AG04449 (cell line): ENCODE measurements at regions not wholly inside any gene's neighbourhood (a gene's known extent, or its start where the extent isn't known, plus 50 kb on each side); places are given as distances from the start of the nearest gene placed in this dataset.

Experiments used
- CTCF ChIA-PET: fragments of 350-600 bp; formaldehyde crosslinking; extraction: SDS; loops from one replicate; lab custom pipeline; 2021; ENCODE audit warnings: antibody characterized with exemption; lab: Yijun Ruan, JAX
- POLR2A ChIA-PET: fragments of 400-600, 350-600 bp; formaldehyde crosslinking; extraction: SDS; loops from one replicate; lab custom pipeline; 2020; ENCODE audit warnings: antibody characterized with exemption, inconsistent platforms; lab: Yijun Ruan, JAX
- DNase-seq: peaks from one replicate; pipeline ENCODE4 v3.0.0-alpha.2; 2010; ENCODE audit warnings: low read depth, low spot score
- H3K4me3 ChIP-seq: 2 replicates; pipeline ENCODE4 v1.5.1; 2011; ENCODE audit warnings: low read depth, mild to moderate bottlenecking, control low read depth, low read length
- TF ChIP-seq, protein P1 (sequence below): IDR thresholded peaks from one replicate; pipeline ENCODE4 v1.5.1; 2011; ENCODE audit warnings: mild to moderate bottlenecking, moderate library complexity, low read length, control low read depth, inconsistent platforms; ENCODE audit not compliant: insufficient read depth; ENCODE audit errors: missing control alignments

DNA sequence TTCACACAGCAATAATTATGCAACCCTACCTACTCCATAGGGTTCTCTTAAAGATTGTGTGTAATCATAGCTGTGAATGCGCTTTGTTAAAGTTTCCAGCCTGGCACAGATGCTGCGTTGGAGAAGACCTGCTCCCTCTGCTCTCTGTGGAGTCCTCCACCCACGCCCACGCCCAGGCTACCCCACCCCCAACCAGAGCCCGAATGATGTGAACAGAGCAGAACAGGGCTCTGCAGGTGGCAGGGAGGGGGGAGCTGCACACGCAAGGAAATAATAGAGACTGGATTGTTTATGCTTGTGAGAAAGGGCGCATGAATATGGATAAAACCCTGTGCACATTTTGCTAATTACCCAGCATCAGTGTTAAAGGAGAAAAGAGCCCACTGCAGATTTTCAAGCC lies 447.5 kb downstream of the BCL11A start:
- H3K4me3 ChIP-seq, result no peak overlapping the region
- ChIA-PET CTCF (no interaction called here), POLR2A (no interaction called here)
- TF ChIP-seq, protein P1, sequence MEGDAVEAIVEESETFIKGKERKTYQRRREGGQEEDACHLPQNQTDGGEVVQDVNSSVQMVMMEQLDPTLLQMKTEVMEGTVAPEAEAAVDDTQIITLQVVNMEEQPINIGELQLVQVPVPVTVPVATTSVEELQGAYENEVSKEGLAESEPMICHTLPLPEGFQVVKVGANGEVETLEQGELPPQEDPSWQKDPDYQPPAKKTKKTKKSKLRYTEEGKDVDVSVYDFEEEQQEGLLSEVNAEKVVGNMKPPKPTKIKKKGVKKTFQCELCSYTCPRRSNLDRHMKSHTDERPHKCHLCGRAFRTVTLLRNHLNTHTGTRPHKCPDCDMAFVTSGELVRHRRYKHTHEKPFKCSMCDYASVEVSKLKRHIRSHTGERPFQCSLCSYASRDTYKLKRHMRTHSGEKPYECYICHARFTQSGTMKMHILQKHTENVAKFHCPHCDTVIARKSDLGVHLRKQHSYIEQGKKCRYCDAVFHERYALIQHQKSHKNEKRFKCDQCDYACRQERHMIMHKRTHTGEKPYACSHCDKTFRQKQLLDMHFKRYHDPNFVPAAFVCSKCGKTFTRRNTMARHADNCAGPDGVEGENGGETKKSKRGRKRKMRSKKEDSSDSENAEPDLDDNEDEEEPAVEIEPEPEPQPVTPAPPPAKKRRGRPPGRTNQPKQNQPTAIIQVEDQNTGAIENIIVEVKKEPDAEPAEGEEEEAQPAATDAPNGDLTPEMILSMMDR, result no peak
- DNase-seq, result no peak

DNA sequence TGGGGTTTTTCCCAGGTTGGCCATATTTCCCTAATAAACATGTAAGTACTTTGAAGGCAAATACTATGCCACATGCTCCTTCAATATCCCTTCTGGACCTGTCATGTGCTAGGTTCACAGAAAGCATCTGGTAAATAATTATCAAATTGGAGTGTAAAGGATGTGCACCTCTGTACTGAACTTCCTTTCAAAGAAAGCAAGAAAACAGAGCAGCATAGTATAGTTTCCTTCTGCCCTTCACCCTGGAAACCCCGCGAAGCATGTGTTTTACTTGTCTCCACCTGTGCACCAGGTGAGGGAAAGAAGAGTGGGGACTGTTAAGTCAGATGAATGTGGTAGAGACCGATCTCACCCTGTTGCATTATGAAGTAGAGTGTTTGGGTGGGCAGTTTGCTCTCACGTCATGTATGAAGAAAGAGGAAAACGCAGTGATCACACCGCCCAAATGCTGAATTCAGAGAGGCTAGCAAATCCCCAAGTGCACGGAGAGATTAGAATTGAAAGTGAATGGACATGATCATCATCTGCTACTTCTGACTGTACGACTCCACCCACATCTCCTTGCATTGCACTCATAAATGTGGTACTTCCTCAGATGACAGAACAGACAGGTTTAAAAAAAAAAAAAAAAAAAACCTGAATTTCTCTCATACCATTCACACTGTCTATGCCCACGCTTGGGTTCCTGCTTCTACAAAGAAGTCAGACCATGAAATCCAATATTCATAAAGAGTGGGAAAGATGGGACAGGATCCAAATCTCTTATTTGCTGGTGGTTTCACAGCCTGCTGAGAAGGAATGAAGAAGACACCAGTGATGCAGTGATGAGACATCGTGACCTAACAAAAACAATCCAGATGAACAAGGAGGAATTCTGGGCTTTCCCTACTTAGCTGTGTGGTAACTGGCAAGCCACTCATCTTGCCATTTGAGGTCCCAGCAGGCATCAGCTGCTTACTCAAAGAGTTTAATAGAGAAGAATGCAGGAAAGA lies 448.6 kb downstream of the BCL11A start:
- no peak overlapping the region for H3K4me3 ChIP-seq
- ChIA-PET CTCF (no interaction called here), POLR2A (no interaction called here)
- TF ChIP-seq, protein P1, result no peak
- DNase-seq, result no peak

DNA sequence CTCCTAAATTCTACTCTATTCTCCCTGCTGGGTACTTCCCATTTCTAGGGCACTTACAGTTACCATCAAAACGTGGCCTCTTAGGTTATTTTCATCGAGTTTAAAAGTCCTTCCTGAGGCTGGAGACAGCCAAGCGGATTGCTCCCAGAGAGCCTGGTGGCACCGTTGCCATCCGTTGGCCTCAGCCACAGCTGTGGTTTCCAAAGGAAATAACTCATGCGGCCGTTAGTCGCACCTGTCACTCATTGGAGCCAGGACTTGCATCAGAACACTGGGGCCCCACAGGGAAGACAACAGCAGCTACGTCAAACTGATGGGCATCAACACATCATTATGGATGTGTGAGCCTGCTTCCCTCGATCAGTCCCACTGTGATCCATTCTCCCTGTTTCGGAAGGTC lies 453.4 kb downstream of the BCL11A start:
- ChIA-PET POLR2A (no interaction called here), CTCF (no interaction called here)
- TF ChIP-seq, protein P1, result no peak
- DNase-seq, result no peak
- H3K4me3 ChIP-seq, result no peak overlapping the region

DNA sequence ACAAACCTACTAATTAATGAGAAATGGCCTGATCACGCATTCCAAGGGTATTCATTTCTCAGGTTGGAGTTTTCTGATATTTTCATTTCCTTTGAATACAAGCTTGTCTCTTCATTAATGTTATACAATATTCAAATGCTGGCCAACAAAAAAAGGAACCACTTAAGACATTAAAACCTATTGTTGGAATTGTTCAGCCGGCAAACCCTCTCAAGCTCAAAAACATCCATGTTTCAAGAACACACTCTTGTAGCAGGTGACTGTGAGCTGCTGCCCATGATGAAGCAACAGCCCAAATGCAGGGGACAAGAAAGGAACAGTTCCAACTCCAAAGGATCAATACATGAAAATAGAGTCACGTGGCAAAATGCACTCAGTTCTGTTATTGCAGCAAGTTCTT lies 454.5 kb downstream of the BCL11A start:
- no peak for DNase-seq
- CTCF ChIA-PET, result no interaction called here
- H3K4me3 ChIP-seq, result no peak overlapping the region
- TF ChIP-seq, protein P1, result no peak
- POLR2A ChIA-PET, result no interaction called here

DNA sequence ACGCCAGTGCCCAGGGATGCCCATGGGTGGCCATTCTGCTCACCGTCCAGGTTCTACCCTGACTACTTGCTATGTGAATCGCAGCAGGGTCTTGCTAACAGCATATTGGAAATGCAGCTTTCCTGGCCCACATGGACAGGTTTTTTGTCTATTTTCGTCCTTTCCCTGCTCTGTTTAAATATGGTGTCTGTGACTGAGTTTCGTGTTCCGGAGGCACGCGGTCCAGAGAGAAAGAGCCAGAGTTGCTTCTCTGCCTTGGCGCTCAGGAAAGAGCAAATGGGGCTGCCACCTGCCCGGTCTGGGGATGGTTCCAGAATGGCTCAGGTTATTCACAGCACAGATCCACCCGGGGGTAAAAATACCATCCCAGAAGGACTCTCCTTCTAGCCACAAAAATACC lies 456.2 kb downstream of the BCL11A start:
- TF ChIP-seq, protein P1, result no peak
- ChIA-PET POLR2A (no interaction called here), CTCF (no interaction called here)
- DNase-seq, result no peak
- no peak overlapping the region for H3K4me3 ChIP-seq

DNA sequence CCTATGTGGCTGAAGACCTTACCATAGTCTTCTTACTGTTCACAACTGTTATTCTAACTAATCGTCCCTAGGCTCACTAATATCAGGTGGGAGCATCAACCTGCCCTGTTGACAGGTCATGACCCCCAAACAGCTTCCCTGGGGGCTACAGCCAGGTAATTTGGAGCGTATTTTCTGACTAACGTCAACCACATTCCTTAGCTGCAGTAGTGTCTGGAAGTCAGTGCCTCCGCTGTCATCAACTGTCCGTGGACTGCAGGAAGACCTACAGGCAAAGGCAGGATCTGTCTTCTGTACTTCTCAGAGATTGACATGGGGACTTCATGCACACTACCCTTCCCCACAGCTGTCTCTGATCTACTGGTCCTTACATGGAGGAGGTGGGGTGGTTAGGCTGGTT lies 456.9 kb downstream of the BCL11A start:
- POLR2A ChIA-PET, result no interaction called here
- CTCF ChIA-PET, result no interaction called here
- no peak overlapping the region for H3K4me3 ChIP-seq
- DNase-seq, result no peak
- TF ChIP-seq, protein P1, result no peak
